ENCODE measurements at regions not wholly inside any gene's neighbourhood (a gene's known extent, or its start where the extent isn't known, plus 50 kb on each side); places are given as distances from the start of the nearest gene placed in this dataset.

GRCh38 chr12:125194987-125195386, 129.8 kb downstream of the AACS start:
- TF ChIP-seq CTCF (IDR thresholded peaks at IDR 0.05; ENCODE audit: low read depth, low read length), result no peak
- no peak for TF ChIP-seq MAX (IDR thresholded peaks at IDR 0.05; ENCODE audit: low read depth, low read length)
